Hepatocyte (in vitro differentiated cells): ENCODE measurements at regions not wholly inside any gene's neighbourhood (a gene's known extent, or its start where the extent isn't known, plus 50 kb on each side); places are given as distances from the start of the nearest gene placed in this dataset.

Source experiments
- CTCF ChIP-seq: fragments of 200-600 bp; sonication (generic); IDR thresholded peaks from 2 replicates; pipeline ENCODE4 v1.5.1; 2016; ENCODE audit warnings: antibody characterized with exemption, mild to moderate bottlenecking; ENCODE audit not compliant: poor library complexity
- EZH2 ChIP-seq: fragments of 200-600 bp; sonication (generic); IDR thresholded peaks from 2 replicates; pipeline ENCODE4 v1.6.1; 2016; ENCODE audit warnings: antibody characterized with exemption, mild to moderate bottlenecking, borderline replicate concordance

GRCh38 chr15:20409247-20409646 lies 132.4 kb downstream of the GOLGA6L6 start:
- no peak for TF ChIP-seq CTCF
- no peak for TF ChIP-seq EZH2
